Right lobe of liver (tissue), 4 donors: ENCODE measurements at regions not wholly inside any gene's neighbourhood (a gene's known extent, or its start where the extent isn't known, plus 50 kb on each side); places are given as distances from the start of the nearest gene placed in this dataset.

Experiments used
- CTCF ChIP-seq, 4 donors: fragments of 200-600 bp in 3 of 4; fragments of 450-650 bp in 1 of 4; IDR thresholded peaks; one replicate each; pipeline versions ENCODE4 v1.5.1 to v1.8.0; 2016 to 2022; ENCODE audit warnings: antibody characterized with exemption in 4 of 4, mild to moderate bottlenecking in 2 of 4
- POLR2A ChIP-seq: fragments of 450-650 bp; IDR thresholded peaks from one replicate; pipeline ENCODE4 v1.6.1; 2017; ENCODE audit warnings: antibody characterized with exemption, mild to moderate bottlenecking
- donor health status: DM: no; HTN: no; CAD: no.
- donor health status: DM: no; HTN: no; CAD: no.
- donor health status: DM: no; HTN: yes; CAD: no.

GRCh38 chr4:71230271-71231128 is 108.3 kb upstream of the SLC4A4 start:
- TF ChIP-seq CTCF (IDR thresholded peaks at IDR 0.05) (no peak), POLR2A (no peak)
